ENCODE measurements at regions not wholly inside any gene's neighbourhood (a gene's known extent, or its start where the extent isn't known, plus 50 kb on each side); places are given as distances from the start of the nearest gene placed in this dataset.
"Not testable (repeated sequence)": the region's sequence is repeated elsewhere in the genome, so short reads cannot be mapped to it uniquely, and the experiment has no call there.

GRCh38 chr4:77305766-77306165, 148.8 kb downstream of the CCNG2 start:
- intact Hi-C loops (cut with micrococcal nuclease), result loop anchor here (10.0 kb wide), 1 partner anchor 251 kb away; no protein-coding TSS in a partner anchor

GRCh38 chr4:77306496-77306895, 149.5 kb downstream of the CCNG2 start:
- intact Hi-C loops (cut with micrococcal nuclease), result loop anchor here (10.0 kb wide), 1 partner anchor 252 kb away; no protein-coding TSS in a partner anchor

GRCh38 chr4:77308843-77309242, 151.8 kb downstream of the CCNG2 start:
- intact Hi-C loops (cut with micrococcal nuclease), result loop anchor here (1.0 to 10.0 kb wide), 3 partner anchors 69 to 254 kb away; no protein-coding TSS in a partner anchor

- intact Hi-C loops (cut with micrococcal nuclease), result loop anchor here (1.0 to 10.0 kb wide), 3 partner anchors 69 to 255 kb away; no protein-coding TSS in a partner anchor
Measured at GRCh38 chr4:77309496-77309895, 152.5 kb downstream of the CCNG2 start.

GRCh38 chr4:77310931-77311330, 153.9 kb downstream of the CCNG2 start:
- intact Hi-C loops (cut with micrococcal nuclease), result no loop called here

GRCh38 chr4:77314697-77315096, 157.7 kb downstream of the CCNG2 start:
- intact Hi-C loops (cut with micrococcal nuclease), result no loop called here

- intact Hi-C loops (cut with micrococcal nuclease), result no loop called here
Measured at GRCh38 chr4:77327151-77327550, 170.1 kb downstream of the CCNG2 start.

- intact Hi-C loops (cut with micrococcal nuclease), result no loop called here
Measured at GRCh38 chr4:77332696-77333270, 175.8 kb downstream of the CCNG2 start.

- intact Hi-C loops (cut with micrococcal nuclease), result no loop called here
Measured at GRCh38 chr4:77336411-77337142, 179.6 kb downstream of the CCNG2 start.

- intact Hi-C loops (cut with micrococcal nuclease), result no loop called here
Measured at GRCh38 chr4:77342170-77342810, 185.3 kb downstream of the CCNG2 start.

- intact Hi-C loops (cut with micrococcal nuclease), result no loop called here
Measured at GRCh38 chr4:77344001-77344400, 187.0 kb downstream of the CCNG2 start.

- intact Hi-C loops (cut with micrococcal nuclease), result no loop called here
Measured at GRCh38 chr4:77344784-77345183, 187.8 kb downstream of the CCNG2 start.

- intact Hi-C loops (cut with micrococcal nuclease), result no loop called here
Measured at GRCh38 chr4:77347351-77347966, 190.5 kb downstream of the CCNG2 start.

GRCh38 chr4:77348815-77349214, 191.8 kb downstream of the CCNG2 start:
- intact Hi-C loops (cut with micrococcal nuclease), result no loop called here

- intact Hi-C loops (cut with micrococcal nuclease), result no loop called here
Measured at GRCh38 chr4:77349364-77349763, 192.4 kb downstream of the CCNG2 start.

- intact Hi-C loops (cut with micrococcal nuclease), result no loop called here
Measured at GRCh38 chr4:77349796-77350195, 192.8 kb downstream of the CCNG2 start.

- intact Hi-C loops (cut with micrococcal nuclease), result no loop called here
Measured at GRCh38 chr4:77352192-77352591, 195.2 kb downstream of the CCNG2 start.

- intact Hi-C loops (cut with micrococcal nuclease), result not testable (repeated sequence)
Measured at GRCh38 chr4:77353724-77354315, 196.8 kb downstream of the CCNG2 start.

GRCh38 chr4:77354550-77354949, 197.5 kb downstream of the CCNG2 start:
- intact Hi-C loops (cut with micrococcal nuclease), result no loop called here

GRCh38 chr4:77355731-77356130, 198.7 kb downstream of the CCNG2 start:
- intact Hi-C loops (cut with micrococcal nuclease), result no loop called here

- intact Hi-C loops (cut with micrococcal nuclease), result loop anchor here (1.0 kb wide), 1 partner anchor 118 kb away; no protein-coding TSS in a partner anchor
Measured at GRCh38 chr4:77358315-77358928, 201.4 kb downstream of the CCNG2 start.
